GM19043 (cell line): ENCODE measurements at regions not wholly inside any gene's neighbourhood (a gene's known extent, or its start where the extent isn't known, plus 50 kb on each side); places are given as distances from the start of the nearest gene placed in this dataset.
"Not testable (repeated sequence)": the region's sequence is repeated elsewhere in the genome, so short reads cannot be mapped to it uniquely, and the experiment has no call there.

Experiments used
- ATAC-seq: cut with Tn5 transposase; IDR thresholded peaks from one replicate; pipeline ENCODE4 v1.9.1; 2021; ENCODE audit warnings: low read depth; ENCODE audit not compliant: unreplicated experiment

DNA sequence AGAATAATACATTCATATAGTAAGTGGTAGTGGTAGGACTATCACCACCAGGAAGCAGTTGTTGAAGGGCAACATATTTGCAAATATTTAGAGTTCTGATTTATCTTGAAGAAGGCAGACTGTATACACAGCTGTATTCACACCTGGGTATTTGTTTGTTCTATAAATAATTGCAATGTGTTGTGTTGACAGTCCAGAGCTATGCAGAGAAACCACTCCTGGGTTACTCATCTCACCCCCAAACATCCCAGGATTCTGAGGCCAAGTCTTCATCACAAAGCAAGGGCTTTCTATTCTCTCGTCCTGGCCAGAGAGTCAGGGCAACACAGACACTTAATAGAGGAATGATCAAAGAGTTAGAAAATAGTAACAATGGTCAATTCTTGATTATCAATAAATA lies 102.1 kb upstream of the FAT3 start:
- no peak for ATAC-seq

DNA sequence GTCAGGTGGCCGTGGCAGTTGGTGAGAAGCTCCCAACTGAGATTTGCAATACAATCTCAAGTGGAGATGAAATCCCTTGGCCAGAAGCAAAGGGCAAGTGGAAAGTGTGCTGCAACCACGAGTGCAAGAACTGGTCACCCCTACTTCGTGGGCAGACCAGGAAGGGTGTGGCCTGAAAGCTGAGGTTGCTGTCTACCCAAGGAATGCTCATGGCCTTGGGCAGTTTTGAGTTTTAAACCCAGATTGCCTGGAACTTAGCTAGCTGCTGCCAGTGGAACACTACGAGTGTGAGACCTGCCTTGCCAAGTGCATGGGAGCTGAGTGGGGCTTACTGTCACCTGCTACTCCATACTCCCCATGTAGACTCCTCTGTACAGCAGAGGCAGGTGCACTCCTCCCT lies 113.3 kb upstream of the FAT3 start:
- no peak for ATAC-seq

DNA sequence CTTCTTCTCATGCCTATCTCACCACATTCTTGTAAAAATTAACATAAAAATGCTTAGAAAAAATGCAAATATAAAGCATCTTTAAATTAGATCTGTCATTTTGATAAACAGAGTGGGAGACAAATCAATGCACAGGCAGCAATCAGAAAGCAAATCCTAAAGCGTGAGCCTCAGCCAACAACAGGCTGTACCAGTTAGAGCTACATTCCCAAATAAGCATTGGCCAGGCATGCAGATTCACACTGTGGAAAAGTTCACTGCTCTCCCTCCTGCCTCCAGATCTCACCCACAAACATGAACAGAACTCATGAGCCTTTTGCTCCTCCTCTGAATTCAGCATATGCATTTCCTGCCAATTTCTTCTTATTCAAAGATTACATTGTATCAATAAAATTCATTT lies 115.2 kb upstream of the FAT3 start:
- ATAC-seq = no peak

- ATAC-seq = no peak
Measured at GRCh38 chr11:92107331-92107730, 117.3 kb upstream of the FAT3 start.

DNA sequence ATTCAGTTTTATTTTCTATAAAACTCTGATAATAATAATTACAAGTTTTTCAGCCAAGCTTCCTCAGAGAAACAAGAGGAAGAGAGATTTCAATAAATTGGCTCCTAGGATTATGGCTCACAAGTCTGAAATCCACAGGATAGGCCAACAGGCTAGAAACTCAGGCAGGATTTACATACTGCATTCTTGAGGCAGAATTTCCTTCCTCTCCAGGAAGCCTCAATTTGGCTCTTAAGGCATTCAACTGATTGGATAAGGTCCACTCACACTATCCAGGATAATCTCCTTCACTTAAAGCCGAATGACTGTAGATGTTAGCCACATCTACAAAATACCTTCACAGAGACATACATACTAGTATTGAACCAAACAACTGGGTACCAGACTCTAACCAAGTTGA lies 120.3 kb upstream of the FAT3 start:
- ATAC-seq = no peak

DNA sequence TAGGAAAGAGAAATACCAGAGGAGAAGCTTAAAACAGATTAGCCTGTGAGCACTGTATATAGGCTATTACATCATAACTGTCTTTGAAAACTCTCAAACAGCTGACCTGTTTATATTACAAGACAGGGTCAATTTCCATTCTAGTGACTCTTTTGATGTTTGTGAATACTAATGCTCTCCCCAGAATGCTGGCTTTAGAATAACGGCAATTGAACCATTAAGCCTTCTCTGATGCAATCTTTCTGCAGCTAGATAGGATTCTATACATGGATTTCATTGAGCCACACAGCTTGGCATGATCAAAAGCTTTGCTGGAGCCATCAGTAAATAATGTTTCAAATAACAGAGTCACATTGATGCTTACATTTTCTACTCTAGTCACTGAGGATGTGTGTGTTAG lies 122.7 kb upstream of the FAT3 start:
- no peak for ATAC-seq

GRCh38 chr11:92099183-92099582 lies 125.4 kb upstream of the FAT3 start:
- ATAC-seq = no peak

GRCh38 chr11:92098172-92098571 lies 126.4 kb upstream of the FAT3 start:
- no peak for ATAC-seq

GRCh38 chr11:92087725-92088537 lies 136.7 kb upstream of the FAT3 start:
- ATAC-seq = no peak

- no peak for ATAC-seq
Measured at GRCh38 chr11:92083123-92083522, 141.5 kb upstream of the FAT3 start.

DNA sequence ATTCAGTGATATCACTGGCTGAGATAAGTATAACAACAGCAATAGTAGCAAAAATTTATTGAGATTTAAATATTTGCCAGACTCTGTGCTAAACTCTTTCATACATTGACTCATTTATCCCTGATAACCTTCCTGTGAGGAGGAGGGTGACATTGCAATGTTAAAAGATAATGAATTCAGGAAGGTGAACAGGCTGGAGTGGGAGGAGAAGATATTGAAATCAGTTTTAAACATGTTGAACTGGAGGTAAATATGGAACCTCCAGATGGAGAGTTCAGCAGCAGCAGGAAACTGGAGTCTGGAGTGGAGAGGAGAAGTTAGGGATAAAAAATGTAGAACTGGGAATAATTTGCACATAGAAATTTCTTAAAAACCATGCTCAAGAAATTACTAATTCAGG lies 142.0 kb upstream of the FAT3 start:
- no peak for ATAC-seq

- ATAC-seq = not testable (repeated sequence)
Measured at GRCh38 chr11:92074498-92074897, 150.1 kb upstream of the FAT3 start.

GRCh38 chr11:92071660-92072059 lies 153.0 kb upstream of the FAT3 start:
- no peak for ATAC-seq

DNA sequence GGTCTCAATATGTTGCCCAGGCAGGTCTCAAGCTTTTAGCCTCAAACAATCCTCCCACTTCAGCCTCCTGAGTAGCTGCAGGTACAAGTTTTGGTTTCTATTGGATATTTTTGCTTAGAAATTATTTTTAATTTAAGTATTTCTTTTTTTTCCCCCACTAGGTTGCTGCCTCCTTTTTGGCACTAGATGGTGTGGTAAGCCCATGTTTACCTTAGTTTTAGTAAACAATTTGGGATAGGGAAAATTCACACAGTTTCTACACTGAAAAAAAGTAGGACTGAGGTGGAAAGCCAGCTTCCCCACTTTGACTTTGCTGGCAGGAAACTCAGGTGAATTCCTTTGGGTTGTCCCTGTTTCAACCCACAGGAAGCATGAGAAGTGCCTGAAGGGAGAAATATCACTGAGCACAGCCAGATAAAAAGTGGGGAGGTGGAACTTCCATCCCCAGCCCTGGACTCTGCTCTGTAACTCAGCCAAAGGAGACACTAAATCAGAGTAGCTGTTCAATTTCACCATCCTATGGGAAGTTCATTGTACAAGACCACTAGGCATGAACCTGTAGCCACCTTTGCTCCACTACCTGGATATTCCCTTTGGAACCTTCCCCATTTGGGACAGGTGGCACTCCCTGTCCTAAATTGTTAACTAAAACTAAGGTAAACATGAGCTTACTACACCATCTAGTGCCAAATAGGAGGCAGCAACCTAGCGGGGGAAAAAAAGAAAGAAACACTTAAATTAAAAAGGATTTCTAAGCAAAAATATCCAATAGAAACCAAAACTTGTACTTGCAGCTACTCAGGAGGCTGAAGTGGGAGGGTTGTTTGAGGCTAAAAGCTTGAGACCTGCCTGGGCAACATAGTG lies 154.4 kb upstream of the FAT3 start:
- no peak for ATAC-seq

DNA sequence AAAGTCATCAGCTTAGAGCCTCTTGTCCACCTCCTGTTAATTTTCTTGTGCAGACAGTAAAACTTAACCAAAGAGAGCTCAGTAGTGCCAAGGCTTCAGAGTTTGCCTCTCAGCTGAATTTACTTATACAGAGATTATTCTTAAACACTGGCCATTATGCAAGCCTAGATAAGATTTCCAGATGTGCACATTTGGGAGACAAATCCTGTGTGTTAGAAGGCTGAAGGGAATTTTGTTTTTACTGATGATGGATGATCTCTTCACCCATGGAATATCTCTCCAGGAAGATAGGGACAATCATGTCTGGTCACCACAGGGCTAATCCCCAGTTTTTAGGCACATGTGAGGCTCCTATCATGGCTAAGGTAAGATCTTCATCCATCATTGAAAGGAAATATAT lies 157.6 kb upstream of the FAT3 start:
- ATAC-seq = no peak

DNA sequence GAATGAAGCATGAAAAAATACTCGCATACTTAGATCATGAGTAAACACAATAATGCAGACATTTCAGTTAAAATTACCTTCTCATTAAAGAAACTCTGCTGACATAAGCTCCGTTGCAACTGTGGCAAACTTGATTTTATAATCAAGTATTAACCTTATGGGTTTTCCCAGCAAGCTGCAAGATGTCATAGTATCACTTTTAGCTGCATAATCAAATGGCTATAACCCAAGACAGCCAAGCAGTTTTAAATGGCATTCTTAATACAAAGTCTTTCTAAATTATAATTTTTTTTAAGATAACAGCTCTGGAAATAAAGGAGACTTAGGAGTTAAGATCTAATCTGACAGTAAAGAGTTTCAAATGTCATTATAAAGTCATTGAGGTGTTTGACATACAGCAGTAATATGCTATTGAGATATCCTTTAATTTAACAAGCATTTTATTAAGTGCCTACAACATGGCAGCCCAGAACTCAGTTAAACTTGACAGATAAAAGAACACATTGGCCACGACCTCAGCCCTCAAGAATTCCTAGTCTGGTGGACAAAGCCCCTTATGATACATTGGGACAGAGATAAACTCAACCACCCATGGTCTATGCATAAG lies 163.1 kb upstream of the FAT3 start:
- no peak for ATAC-seq

GRCh38 chr11:92057849-92058442 lies 166.7 kb upstream of the FAT3 start:
- ATAC-seq = no peak

DNA sequence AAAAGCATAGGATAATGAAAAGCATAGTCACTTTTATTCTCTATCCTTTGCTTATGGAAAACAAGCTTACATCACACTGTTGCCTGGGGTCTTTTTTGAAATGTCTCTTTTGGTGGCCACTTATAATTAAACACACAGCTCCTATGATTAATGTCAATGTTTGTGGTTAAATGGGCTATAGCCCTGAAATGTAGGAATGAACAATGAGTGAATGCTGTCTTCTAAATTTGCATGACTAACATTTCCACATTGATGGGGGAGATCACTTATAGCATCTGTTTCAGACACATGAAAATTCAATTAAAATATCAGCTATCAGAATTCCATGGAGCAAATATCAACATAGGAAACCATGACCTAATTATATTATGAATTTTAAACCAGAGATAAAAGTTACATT lies 171.4 kb upstream of the FAT3 start:
- ATAC-seq = no peak

DNA sequence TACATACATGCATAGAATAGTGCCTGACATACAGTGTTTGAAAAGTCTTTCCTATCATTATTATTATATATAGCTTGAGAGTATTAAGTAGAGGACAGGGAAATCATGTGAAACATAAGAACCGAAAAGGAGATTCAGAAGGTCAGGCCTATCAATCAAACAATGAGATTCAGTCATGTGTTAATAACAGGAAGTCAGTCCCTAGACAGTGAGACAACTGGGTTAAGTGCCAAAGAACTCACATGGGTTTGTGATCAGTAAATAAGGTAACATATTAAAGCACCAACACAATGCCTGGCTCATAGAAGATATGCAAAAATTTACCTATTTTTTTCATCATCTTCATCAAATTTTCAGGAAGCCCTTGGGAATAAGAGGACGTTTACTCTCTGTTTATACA lies 174.3 kb upstream of the FAT3 start:
- ATAC-seq = no peak

- no peak for ATAC-seq
Measured at GRCh38 chr11:92048415-92048814, 176.2 kb upstream of the FAT3 start.

DNA sequence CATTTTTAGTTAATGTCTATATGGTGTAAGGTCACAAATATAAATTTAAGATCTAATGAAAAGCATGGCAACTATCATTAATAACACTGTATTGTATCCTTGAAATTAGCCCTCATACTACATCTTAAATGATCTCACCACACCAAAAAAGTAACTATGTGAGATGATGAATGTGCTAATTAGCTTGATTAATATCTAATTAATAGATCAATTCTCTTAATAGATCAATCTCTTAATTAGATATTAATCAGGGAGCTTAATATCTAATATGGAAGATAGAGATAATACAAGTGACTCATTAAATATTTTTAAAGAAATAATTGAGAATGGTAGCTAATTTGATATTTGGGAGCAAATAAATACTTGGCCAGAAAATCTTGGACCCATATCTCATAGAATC lies 178.5 kb upstream of the FAT3 start:
- no peak for ATAC-seq
